Small intestine (tissue), 7 donors: ENCODE measurements at regions not wholly inside any gene's neighbourhood (a gene's known extent, or its start where the extent isn't known, plus 50 kb on each side); places are given as distances from the start of the nearest gene placed in this dataset.

Source experiments
- DNase-seq, 2 donors: peaks; one replicate each; pipeline versions ENCODE4 v3.0.0 to v3.0.0-alpha.2; 2013
- FAIRE-seq: peaks from 2 replicates; lab custom pipeline; 2012; peaks lifted over from hg19 to GRCh38; lab: Jason Lieb, UNC
- H3K27ac ChIP-seq, 3 donors: one replicate each; pipeline ENCODE4 v1.5.1; 2013; ENCODE audit warnings: low read length in 2 of 3, mild to moderate bottlenecking in 2 of 3, control low read depth in 1 of 3, inconsistent platforms in 1 of 3, low read depth in 1 of 3, moderate library complexity in 1 of 3
- H3K27me3 ChIP-seq, 3 donors: one replicate each; pipeline ENCODE4 v1.6.1; 2013; ENCODE audit warnings: low read length in 3 of 3, inconsistent platforms in 1 of 3; ENCODE audit not compliant: control insufficient read depth in 3 of 3, insufficient read depth in 3 of 3
- H3K36me3 ChIP-seq, 3 donors: one replicate each; pipeline ENCODE4 v1.6.1; 2013; ENCODE audit warnings: low read length in 3 of 3, inconsistent platforms in 1 of 3, low read depth in 1 of 3, mild to moderate bottlenecking in 1 of 3, moderate library complexity in 1 of 3; ENCODE audit not compliant: control insufficient read depth in 3 of 3, insufficient read depth in 2 of 3
- H3K4me1 ChIP-seq, 3 donors: one replicate each; pipeline ENCODE4 v1.6.1; 2013; ENCODE audit warnings: low read length in 2 of 3, inconsistent platforms in 1 of 3, low read depth in 1 of 3, mild to moderate bottlenecking in 1 of 3, moderate library complexity in 1 of 3; ENCODE audit not compliant: control insufficient read depth in 3 of 3, insufficient read depth in 2 of 3
- H3K4me3 ChIP-seq, 3 donors: one replicate each; pipeline ENCODE4 v1.5.1; 2013; ENCODE audit warnings: low read length in 3 of 3, control low read depth in 1 of 3, inconsistent platforms in 1 of 3, low read depth in 1 of 3, mild to moderate bottlenecking in 1 of 3, moderate library complexity in 1 of 3
- H3K9me3 ChIP-seq, 2 donors: one replicate each; pipeline ENCODE4 v1.6.1; 2013; ENCODE audit warnings: low read depth in 1 of 2, low read length in 1 of 2; ENCODE audit not compliant: control insufficient read depth in 2 of 2, insufficient read depth in 1 of 2
- WGBS, 3 donors: extraction: QIAGEN DNeasy Blood & Tissue Kit; methylation state at CpG; one replicate each; pipeline ENCODE4 v1.1.7; 2013; 5-methylcytosine and 5-hydroxymethylcytosine counted together
- donor health status: healthy with polysubstance abuse.
- donor health status: control.
- donor health status: control.
- donor health status: Bipolar disorder and iron deficiency.
- donor health status: healthy.

GRCh38 chr18:24877546-24877945 is 417.1 kb downstream of the HRH4 start:
- Histone ChIP-seq H3K4me3 (no peak overlapping the region), H3K27me3 (peaks cover 0 to 1% (median 0%) of the 10 kb centered on the region in 3 donors), H3K27ac (no peak overlapping the region), H3K9me3 (peaks cover 0 to 4% of the 10 kb centered on the region in 2 donors), H3K36me3 (no peaks in the 10 kb centered on the region), H3K4me1 (no peaks in the 10 kb centered on the region)
- DNase-seq (no peak), FAIRE-seq (no peak)
- whole genome bisulfite sequencing, 3 donors, result 35 to 62% (median 45%) methylated on average over 6 of the region's 6 CpGs

GRCh38 chr18:24878289-24878688 is 417.9 kb downstream of the HRH4 start:
- 16 to 26% (median 19%) methylated on average over 4 of the region's 4 CpGs for WGBS, 3 donors
- Histone ChIP-seq H3K4me3 (no peak overlapping the region), H3K9me3 (peaks cover 0 to 4% of the 10 kb centered on the region in 2 donors), H3K27ac (no peak overlapping the region), H3K27me3 (peaks cover 0 to 1% (median 0%) of the 10 kb centered on the region in 3 donors), H3K36me3 (no peaks in the 10 kb centered on the region), H3K4me1 (no peaks in the 10 kb centered on the region)
- peak; percentile 45 to 54 for DNase-seq
- peak; percentile 19 for FAIRE-seq

DNA sequence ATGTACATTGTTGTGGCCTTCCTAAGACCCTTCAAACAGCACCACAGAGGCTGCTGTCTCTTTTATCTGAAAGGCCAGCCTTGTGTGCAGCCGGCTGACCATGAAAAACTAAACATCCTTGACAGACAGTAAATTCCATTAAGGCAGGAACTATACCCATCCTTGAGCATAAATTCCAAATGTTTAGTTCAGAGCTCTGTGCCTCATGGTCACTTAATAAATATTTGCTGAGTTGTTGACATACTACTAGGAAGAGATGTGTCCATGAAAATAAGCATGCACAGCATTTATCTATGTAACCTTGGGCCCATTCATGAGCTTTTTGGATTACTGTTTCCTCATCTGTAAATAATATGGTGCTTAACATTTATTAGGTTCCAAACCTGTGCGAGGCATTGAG is 424.8 kb downstream of the HRH4 start:
- Histone ChIP-seq H3K4me3 (no peak overlapping the region), H3K27me3 (no peaks in the 10 kb centered on the region), H3K9me3 (peaks cover 0 to 5% of the 10 kb centered on the region in 2 donors), H3K4me1 (peaks cover 0 to 3% (median 0%) of the 10 kb centered on the region in 3 donors), H3K27ac (no peak overlapping the region), H3K36me3 (no peaks in the 10 kb centered on the region)
- 72 to 94% (median 74%) methylated on average over 2 of the region's 2 CpGs for WGBS, 3 donors
- FAIRE-seq (no peak), DNase-seq (no peak)

DNA sequence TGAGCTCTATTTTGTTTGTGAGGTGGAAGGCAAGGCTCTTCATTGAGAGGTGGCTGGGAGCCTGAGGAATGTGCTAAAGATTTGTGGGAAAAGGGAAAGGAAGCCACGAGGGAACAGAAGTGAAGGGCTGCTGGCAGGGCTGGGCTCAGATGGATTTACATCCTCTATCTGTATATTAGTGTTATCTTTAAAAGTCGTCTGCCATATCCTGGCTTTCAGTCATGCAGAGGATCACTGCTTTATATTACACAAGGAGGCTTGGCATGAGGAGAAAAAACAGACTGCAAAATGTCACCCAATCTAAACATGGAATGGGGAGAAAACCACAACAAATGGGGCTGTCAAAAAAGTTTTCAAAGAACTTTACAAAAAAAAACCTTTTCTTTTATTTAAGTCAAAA is 434.4 kb downstream of the HRH4 start:
- Histone ChIP-seq H3K9me3 (no peaks in the 10 kb centered on the region), H3K4me1 (no peaks in the 10 kb centered on the region), H3K36me3 (no peaks in the 10 kb centered on the region), H3K27me3 (no peaks in the 10 kb centered on the region), H3K27ac (no peak overlapping the region), H3K4me3 (no peak overlapping the region)
- DNase-seq (no peak), FAIRE-seq (no peak)
- WGBS, 3 donors, result 11 to 33% (median 23%) methylated on average over 2 of the region's 2 CpGs

DNA sequence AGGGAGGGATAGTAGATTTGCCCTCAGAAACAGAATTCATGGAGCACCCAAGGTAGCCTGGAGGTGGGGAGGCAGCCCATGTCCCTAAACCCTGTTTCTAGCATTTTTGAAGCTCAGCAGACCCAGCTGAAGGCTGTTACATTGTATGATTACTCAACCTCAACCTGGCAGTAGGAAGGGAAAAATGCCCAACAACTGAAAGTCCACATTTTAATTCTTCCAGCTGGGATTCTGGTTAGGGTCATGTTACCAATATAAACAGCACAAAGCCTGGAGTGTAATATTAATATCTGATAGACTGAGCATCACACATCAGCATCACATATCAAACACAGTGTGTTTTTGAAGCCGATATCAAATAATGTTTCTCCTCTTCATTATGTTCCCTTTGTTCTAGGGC is 437.0 kb downstream of the HRH4 start:
- FAIRE-seq, result no peak
- Histone ChIP-seq H3K4me1 (no peaks in the 10 kb centered on the region), H3K27me3 (no peaks in the 10 kb centered on the region), H3K4me3 (no peak overlapping the region), H3K36me3 (no peaks in the 10 kb centered on the region), H3K9me3 (peaks cover 0 to 7% of the 10 kb centered on the region in 2 donors), H3K27ac (no peak overlapping the region)
- 89 to 100% (median 95%) methylated on average over 1 of the region's 1 CpG for WGBS, 3 donors
- DNase-seq, result no peak

GRCh38 chr18:24910221-24910620 is 441.7 kb downstream of the ZNF521 start:
- Histone ChIP-seq H3K27me3 (no peaks in the 10 kb centered on the region), H3K36me3 (no peaks in the 10 kb centered on the region), H3K9me3 (no peaks in the 10 kb centered on the region), H3K4me1 (no peaks in the 10 kb centered on the region), H3K4me3 (no peak overlapping the region), H3K27ac (no peak overlapping the region)
- DNase-seq (no peak), FAIRE-seq (no peak)

DNA sequence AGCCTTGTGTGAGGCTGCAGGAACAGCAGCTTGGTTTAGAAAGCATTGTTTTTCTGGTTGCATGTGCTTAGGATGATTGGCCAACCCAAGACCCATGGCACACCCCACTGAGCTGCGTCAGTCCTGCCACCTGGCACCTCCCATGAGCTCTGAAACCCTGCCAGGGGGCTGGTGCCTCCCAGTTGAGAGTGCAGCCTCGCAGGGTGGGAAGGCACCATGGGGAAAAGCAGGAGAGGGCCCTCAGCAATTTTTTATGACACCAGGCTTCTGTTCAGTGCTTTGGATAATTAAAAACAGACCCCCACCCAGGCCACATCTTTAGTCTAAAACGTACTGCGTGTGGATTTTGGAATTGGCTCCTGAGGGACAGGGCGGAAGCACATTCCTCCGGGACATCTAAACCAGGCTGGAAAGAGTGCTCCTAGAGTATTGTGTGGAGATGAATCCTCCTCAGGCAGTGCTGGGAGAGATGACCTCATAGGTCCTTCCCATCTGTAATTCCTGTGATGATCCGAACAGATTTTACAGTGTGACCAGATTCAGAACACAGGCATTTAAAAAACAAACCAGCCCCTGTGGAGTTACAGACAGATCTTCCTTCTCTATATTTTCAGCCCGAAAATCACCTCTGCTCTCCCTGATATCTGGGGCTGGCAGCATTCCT is 438.3 kb downstream of the ZNF521 start:
- no peaks in the 10 kb centered on the region for H3K9me3 ChIP-seq
- H3K27me3 ChIP-seq, result no peaks in the 10 kb centered on the region
- H3K36me3 ChIP-seq, result no peaks in the 10 kb centered on the region
- DNase-seq (no peak), FAIRE-seq (no peak)
- H3K27ac ChIP-seq, result no peak overlapping the region
- peaks cover 0 to 2% (median 0%) of the 10 kb centered on the region in 3 donors for H3K4me1 ChIP-seq
- 56 to 64% (median 62%) methylated on average over 8 of the region's 8 CpGs for WGBS, 3 donors
- no peak overlapping the region for H3K4me3 ChIP-seq

DNA sequence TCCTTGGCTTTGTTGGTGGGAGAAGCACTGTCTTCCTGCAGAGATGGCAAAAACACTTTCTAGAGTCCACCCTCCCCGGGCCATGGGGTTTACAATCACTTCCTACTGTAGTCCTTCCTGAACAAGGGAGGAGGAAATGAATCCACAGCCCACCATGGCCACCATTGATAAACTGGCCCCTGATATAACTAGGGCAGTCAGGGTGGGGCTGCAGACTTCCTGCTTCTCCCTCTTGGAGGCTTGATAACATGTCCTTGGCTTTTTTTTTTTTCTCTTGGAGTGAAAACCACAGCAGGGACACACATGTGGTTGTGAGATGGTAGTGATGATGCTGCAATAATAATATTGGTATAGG is 437.8 kb downstream of the ZNF521 start:
- H3K27me3 ChIP-seq, result no peaks in the 10 kb centered on the region
- H3K4me3 ChIP-seq, result no peak overlapping the region
- H3K27ac ChIP-seq, result no peak overlapping the region
- DNase-seq (peak in 1 of 2 donors; percentile 20), FAIRE-seq (no peak)
- WGBS, 3 donors, result 4 to 21% (median 8%) methylated on average over 1 of the region's 1 CpG
- no peaks in the 10 kb centered on the region for H3K36me3 ChIP-seq
- H3K9me3 ChIP-seq, result no peaks in the 10 kb centered on the region
- peaks cover 0 to 2% (median 0%) of the 10 kb centered on the region in 3 donors for H3K4me1 ChIP-seq

- H3K27me3 ChIP-seq, result no peaks in the 10 kb centered on the region
- no peak for FAIRE-seq
- no peak overlapping the region for H3K27ac ChIP-seq
- no peak overlapping the region for H3K4me3 ChIP-seq
- no peaks in the 10 kb centered on the region for H3K36me3 ChIP-seq
- no peaks in the 10 kb centered on the region for H3K9me3 ChIP-seq
- no peak for DNase-seq
- H3K4me1 ChIP-seq, result peaks cover 0 to 2% (median 0%) of the 10 kb centered on the region in 3 donors
- WGBS, 3 donors, result 62 to 81% (median 72%) methylated on average over 8 of the region's 8 CpGs
Measured at GRCh38 chr18:24914685-24915084, 437.3 kb downstream of the ZNF521 start.
